ENCODE measurements at regions not wholly inside any gene's neighbourhood (a gene's known extent, or its start where the extent isn't known, plus 50 kb on each side); places are given as distances from the start of the nearest gene placed in this dataset.

GRCh38 chr13:99113351-99113750, 87.3 kb upstream of the UBAC2 start:
- TF ChIP-seq CTCF (conservative IDR thresholded peaks at IDR 0.05; ENCODE audit: low read depth, low read length) = no peak
- no peak for TF ChIP-seq POLR2A (IDR thresholded peaks at IDR 0.05; ENCODE audit: low read depth, low read length)
- no peak for TF ChIP-seq MAZ (IDR thresholded peaks at IDR 0.05; ENCODE audit: borderline replicate concordance, low read depth, low read length)
